ENCODE measurements at regions not wholly inside any gene's neighbourhood (a gene's known extent, or its start where the extent isn't known, plus 50 kb on each side); places are given as distances from the start of the nearest gene placed in this dataset.

DNA sequence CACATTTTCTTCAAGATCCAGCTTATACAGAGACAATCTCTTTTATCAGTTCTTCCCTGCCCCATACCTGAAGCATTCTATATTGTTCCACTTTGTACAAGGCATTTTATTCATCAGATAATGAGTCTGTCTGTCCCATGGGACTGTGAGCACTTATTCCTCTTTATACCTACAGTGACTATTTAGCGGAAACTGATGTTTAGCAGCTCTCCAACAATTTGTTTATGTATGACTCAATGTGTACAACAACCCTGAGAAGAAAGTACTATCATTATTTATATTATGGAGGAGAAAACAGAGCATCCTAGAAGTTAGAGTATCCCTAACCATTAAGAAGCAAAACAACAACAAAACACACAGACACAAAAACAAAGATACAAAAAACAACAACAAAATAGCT is 306.5 kb downstream of the PRDM5 start:
- no TSS peak for BruUV-seq (replicated peaks)
- no peak overlapping the region for H2BK15ac ChIP-seq (ENCODE audit: low read depth, low read length)
- H3K4me1 ChIP-seq (ENCODE audit: control insufficient read depth, insufficient read depth, low read length), result no peaks in the 10 kb centered on the region
- H4K91ac ChIP-seq (ENCODE audit: insufficient read depth, low read depth, low read length), result no peak overlapping the region
- H4K8ac ChIP-seq (ENCODE audit: low read depth in 2 of 2, low read length in 2 of 2), result no peak overlapping the region
- WGBS, 2 experiments (ENCODE audit: extremely low coverage in 2 of 2, insufficient read length in 1 of 2), result no CpG with 5 or more reads among the region's 1 CpG
- H2BK120ac ChIP-seq (ENCODE audit: low read depth, low read length), result no peak overlapping the region
- no peak overlapping the region for H3K27ac ChIP-seq (ENCODE audit: insufficient read depth, low read length)
- no peak overlapping the region for H4K5ac ChIP-seq (ENCODE audit: low read depth, low read length)
- dilution Hi-C loops (cut with HindIII; ENCODE audit: low sequenced_read_pairs, unreplicated experiment) (no loop called here), intact Hi-C loops (cut with micrococcal nuclease) (no loop called here), in situ Hi-C loops (cut with MboI; ENCODE audit: low sequenced_read_pairs) (no loop called here)
- H3K18ac ChIP-seq (ENCODE audit: low read depth, low read length), result no peak overlapping the region
- H3K79me1 ChIP-seq (ENCODE audit: low read depth in 1 of 2, low read length in 2 of 2), result no peaks in the 10 kb centered on the region
- H3K27me3 ChIP-seq (ENCODE audit: control insufficient read depth, insufficient read depth, low read length), result no peaks in the 10 kb centered on the region
- no peaks in the 10 kb centered on the region for H3K9me3 ChIP-seq (ENCODE audit: control insufficient read depth, insufficient read depth, low read length)
- H2AK5ac ChIP-seq (ENCODE audit: low read depth, low read length), result no peak overlapping the region
- H3K4ac ChIP-seq (ENCODE audit: low read depth, low read length), result no peak overlapping the region
- no peak overlapping the region for H3K14ac ChIP-seq (replicated peaks; ENCODE audit: low read depth, low read length)
- H4K20me1 ChIP-seq (ENCODE audit: insufficient read depth, low read length), result no peaks in the 10 kb centered on the region
- no peak for ATAC-seq (ENCODE audit: low read depth)
- no peak overlapping the region for H2BK5ac ChIP-seq (ENCODE audit: low read depth, low read length, poor library complexity, severe bottlenecking)
- DNase-seq, result no peak
- no peaks in the 10 kb centered on the region for H3K36me3 ChIP-seq (ENCODE audit: control insufficient read depth, insufficient read depth, low read length)
- H3K23ac ChIP-seq (ENCODE audit: low read depth, low read length), result no peak overlapping the region
- no peak overlapping the region for H2AK9ac ChIP-seq (replicated peaks; ENCODE audit: low read depth, low read length, poor library complexity)
- H3K4me2 ChIP-seq (ENCODE audit: low read depth, low read length), result no peak overlapping the region
- H3K56ac ChIP-seq (ENCODE audit: extremely low read depth, insufficient read depth, low read length), result no peak overlapping the region
- no peak overlapping the region for H3K9ac ChIP-seq (ENCODE audit: low read depth, low read length)
- TF ChIP-seq CEBPB (IDR thresholded peaks at IDR 0.05; ENCODE audit: low read depth, low read length) (no peak), BHLHE40 (IDR thresholded peaks at IDR 0.05; ENCODE audit: low read depth, low read length) (no peak), MAFK (IDR thresholded peaks at IDR 0.05; ENCODE audit: low read depth, low read length) (no peak), CHD1 (IDR thresholded peaks at IDR 0.05; ENCODE audit: low read depth, low read length) (no peak), FOS (IDR thresholded peaks at IDR 0.05; ENCODE audit: low read depth, low read length) (no peak), POLR2A (IDR thresholded peaks at IDR 0.05; ENCODE audit: low read depth, low read length) (no peak), SMC3 (IDR thresholded peaks at IDR 0.05; ENCODE audit: low read depth, low read length) (no peak), MAZ (IDR thresholded peaks at IDR 0.05; ENCODE audit: borderline replicate concordance, low read depth, low read length) (no peak)
- TF ChIP-seq, protein P1, sequence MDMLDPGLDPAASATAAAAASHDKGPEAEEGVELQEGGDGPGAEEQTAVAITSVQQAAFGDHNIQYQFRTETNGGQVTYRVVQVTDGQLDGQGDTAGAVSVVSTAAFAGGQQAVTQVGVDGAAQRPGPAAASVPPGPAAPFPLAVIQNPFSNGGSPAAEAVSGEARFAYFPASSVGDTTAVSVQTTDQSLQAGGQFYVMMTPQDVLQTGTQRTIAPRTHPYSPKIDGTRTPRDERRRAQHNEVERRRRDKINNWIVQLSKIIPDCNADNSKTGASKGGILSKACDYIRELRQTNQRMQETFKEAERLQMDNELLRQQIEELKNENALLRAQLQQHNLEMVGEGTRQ (IDR thresholded peaks at IDR 0.05; ENCODE audit: low read depth, low read length), result no peak
- TF ChIP-seq, protein P2, sequence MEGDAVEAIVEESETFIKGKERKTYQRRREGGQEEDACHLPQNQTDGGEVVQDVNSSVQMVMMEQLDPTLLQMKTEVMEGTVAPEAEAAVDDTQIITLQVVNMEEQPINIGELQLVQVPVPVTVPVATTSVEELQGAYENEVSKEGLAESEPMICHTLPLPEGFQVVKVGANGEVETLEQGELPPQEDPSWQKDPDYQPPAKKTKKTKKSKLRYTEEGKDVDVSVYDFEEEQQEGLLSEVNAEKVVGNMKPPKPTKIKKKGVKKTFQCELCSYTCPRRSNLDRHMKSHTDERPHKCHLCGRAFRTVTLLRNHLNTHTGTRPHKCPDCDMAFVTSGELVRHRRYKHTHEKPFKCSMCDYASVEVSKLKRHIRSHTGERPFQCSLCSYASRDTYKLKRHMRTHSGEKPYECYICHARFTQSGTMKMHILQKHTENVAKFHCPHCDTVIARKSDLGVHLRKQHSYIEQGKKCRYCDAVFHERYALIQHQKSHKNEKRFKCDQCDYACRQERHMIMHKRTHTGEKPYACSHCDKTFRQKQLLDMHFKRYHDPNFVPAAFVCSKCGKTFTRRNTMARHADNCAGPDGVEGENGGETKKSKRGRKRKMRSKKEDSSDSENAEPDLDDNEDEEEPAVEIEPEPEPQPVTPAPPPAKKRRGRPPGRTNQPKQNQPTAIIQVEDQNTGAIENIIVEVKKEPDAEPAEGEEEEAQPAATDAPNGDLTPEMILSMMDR (conservative IDR thresholded peaks at IDR 0.05; ENCODE audit: low read depth, low read length), result no peak
- ChIA-PET POLR2A (ENCODE audit: unreplicated experiment) (no interaction called here), CTCF (interaction anchor here (0.5 kb wide), 1 partner anchor 88 kb away, joined by 3 read pairs; no protein-coding TSS in a partner anchor)
- H2AFZ ChIP-seq (replicated peaks; ENCODE audit: low read length, poor library complexity), result no peak overlapping the region
- H3K9me1 ChIP-seq (ENCODE audit: insufficient read depth, low read length), result no peaks in the 10 kb centered on the region
- no peak overlapping the region for H3K4me3 ChIP-seq (ENCODE audit: insufficient read depth, low read depth, low read length)
- H2BK20ac ChIP-seq (ENCODE audit: low read depth, low read length), result no peak overlapping the region

Measured in IMR-90 (cell line).